ENCODE measurements at regions not wholly inside any gene's neighbourhood (a gene's known extent, or its start where the extent isn't known, plus 50 kb on each side); places are given as distances from the start of the nearest gene placed in this dataset.

DNA sequence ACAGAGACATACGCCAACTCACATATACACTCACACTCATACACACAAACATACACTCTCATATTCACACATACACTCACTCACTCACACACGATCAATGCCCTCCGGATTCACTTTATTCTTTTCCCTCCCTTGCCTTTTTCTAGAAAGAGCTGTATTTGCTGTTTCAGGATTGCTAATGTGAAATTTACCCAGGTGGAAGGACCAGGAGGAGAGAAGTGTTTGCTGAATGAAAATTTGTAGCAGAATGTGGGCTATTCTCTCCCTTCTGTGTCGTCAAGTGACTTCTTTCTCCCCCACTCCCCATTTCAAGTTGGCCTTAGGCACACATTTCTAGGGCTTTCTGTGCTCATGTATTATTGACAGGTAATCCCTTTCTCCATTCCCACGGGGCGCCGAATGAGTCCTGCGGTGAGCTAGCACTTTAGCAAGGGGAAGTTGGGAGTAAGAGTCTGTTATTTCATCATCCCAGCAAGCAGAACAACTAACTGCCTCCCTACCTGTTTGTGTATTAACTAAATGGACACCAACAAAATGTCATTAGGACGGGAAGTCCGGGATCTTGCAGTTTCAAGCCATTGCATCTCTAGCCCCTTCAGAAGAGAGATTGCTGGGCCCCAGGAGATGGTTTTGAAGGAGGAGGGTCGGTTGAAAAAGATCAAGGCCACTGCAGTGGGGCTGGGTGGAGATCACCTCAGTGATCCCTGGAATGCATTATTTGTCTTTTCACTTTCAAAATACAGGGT lies 97.1 kb upstream of the TAF11L2 start (continued):
- TF ChIP-seq ZNF592 (IDR thresholded peaks at IDR 0.05) (no peak), TGIF2 (CRISPR knock-in tag; IDR thresholded peaks at IDR 0.05) (no peak), CLOCK (CRISPR knock-in tag; IDR thresholded peaks at IDR 0.05; ENCODE audit: borderline replicate concordance) (no peak), CTBP1 (IDR thresholded peaks at IDR 0.05; ENCODE audit: borderline replicate concordance) (peak; percentile 23; the same call in 1 of the 2 replicates), ZNF79 (CRISPR knock-in tag; IDR thresholded peaks at IDR 0.05; ENCODE audit: low read depth) (0 out of 2 replicates have a peak, but pooled peaks have one; percentile 26), PREB (CRISPR knock-in tag; IDR thresholded peaks at IDR 0.05) (no peak), ZSCAN29 (IDR thresholded peaks at IDR 0.05) (no peak)
- TF ChIP-seq, protein P1, sequence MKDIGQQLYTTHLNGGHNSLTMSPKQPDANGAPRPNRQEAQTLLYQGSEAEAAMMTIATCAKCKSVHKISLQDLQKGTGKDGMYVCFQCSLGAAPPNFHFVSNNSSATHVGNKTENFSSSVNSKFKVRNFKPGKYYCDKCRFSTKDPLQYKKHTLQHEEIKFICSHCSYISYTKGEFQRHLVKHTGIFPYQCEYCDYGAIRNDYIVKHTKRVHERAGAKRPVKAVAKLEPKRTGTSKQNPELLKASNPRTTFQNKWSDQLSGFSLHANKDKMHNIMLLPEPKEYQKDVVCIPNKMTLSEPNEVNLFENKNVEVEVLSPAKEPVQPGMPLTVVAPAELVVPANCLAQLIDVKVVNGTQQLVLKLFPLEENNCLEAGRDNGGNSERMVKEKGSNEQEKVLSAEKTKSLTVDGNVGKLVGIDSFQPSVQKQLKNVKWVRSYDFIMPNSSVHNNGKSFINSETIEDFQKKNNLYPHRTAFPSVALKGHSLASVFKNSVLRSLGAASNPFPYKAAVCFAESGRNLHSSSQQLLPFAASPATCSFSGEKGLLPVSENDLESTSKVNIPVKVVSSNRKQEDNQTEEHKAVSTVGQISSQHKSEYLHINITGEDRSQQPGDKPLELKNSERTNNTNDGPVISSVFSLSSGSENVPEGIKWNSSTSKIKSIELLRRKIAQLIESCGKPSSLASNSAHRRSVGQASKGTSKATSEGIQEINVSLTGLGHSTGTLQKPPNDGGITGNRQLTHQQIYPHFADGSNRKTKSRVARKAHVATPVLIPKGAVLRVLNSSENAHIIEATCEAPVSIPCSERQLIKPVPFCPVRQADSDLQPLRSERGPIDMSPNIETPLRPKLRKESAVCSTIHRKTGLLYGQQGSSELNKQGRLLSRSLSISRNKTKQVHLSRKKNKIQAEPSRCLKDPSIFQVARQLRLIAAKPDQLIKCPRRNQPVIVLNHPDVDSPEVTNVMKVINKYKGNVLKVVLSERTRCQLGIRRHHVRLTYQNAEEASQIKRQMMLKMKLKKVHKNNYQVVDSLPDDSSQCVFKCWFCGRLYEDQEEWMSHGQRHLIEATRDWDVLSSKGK (CRISPR knock-in tag; IDR thresholded peaks at IDR 0.05): no peak
- TF ChIP-seq, protein P2, sequence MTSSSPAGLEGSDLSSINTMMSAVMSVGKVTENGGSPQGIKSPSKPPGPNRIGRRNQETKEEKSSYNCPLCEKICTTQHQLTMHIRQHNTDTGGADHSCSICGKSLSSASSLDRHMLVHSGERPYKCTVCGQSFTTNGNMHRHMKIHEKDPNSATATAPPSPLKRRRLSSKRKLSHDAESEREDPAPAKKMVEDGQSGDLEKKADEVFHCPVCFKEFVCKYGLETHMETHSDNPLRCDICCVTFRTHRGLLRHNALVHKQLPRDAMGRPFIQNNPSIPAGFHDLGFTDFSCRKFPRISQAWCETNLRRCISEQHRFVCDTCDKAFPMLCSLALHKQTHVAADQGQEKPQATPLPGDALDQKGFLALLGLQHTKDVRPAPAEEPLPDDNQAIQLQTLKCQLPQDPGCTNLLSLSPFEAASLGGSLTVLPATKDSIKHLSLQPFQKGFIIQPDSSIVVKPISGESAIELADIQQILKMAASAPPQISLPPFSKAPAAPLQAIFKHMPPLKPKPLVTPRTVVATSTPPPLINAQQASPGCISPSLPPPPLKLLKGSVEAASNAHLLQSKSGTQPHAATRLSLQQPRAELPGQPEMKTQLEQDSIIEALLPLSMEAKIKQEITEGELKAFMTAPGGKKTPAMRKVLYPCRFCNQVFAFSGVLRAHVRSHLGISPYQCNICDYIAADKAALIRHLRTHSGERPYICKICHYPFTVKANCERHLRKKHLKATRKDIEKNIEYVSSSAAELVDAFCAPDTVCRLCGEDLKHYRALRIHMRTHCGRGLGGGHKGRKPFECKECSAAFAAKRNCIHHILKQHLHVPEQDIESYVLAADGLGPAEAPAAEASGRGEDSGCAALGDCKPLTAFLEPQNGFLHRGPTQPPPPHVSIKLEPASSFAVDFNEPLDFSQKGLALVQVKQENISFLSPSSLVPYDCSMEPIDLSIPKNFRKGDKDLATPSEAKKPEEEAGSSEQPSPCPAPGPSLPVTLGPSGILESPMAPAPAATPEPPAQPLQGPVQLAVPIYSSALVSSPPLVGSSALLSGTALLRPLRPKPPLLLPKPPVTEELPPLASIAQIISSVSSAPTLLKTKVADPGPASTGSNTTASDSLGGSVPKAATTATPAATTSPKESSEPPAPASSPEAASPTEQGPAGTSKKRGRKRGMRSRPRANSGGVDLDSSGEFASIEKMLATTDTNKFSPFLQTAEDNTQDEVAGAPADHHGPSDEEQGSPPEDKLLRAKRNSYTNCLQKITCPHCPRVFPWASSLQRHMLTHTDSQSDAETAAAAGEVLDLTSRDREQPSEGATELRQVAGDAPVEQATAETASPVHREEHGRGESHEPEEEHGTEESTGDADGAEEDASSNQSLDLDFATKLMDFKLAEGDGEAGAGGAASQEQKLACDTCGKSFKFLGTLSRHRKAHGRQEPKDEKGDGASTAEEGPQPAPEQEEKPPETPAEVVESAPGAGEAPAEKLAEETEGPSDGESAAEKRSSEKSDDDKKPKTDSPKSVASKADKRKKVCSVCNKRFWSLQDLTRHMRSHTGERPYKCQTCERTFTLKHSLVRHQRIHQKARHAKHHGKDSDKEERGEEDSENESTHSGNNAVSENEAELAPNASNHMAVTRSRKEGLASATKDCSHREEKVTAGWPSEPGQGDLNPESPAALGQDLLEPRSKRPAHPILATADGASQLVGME (CRISPR knock-in tag; IDR thresholded peaks at IDR 0.05): no peak

Measured in K562 (cell line).